GM10248 (cell line): ENCODE measurements at regions not wholly inside any gene's neighbourhood (a gene's known extent, or its start where the extent isn't known, plus 50 kb on each side); places are given as distances from the start of the nearest gene placed in this dataset.

ENCODE experiments used
- CTCF ChIA-PET: fragments of 300-600 bp; sonication (Branson Sonifier 250); formaldehyde crosslinking; extraction: SDS; loops from one replicate; lab custom pipeline; 2021; ENCODE audit warnings: antibody characterized with exemption; lab: Yijun Ruan, JAX
- POLR2A ChIA-PET: fragments of 350-650 bp; sonication (Branson Sonifier 250); formaldehyde crosslinking; extraction: SDS; loops from one replicate; lab custom pipeline; 2020; ENCODE audit warnings: antibody characterized with exemption; lab: Yijun Ruan, JAX
- DNase-seq: peaks from one replicate; pipeline ENCODE4 v3.0.0; 2012; ENCODE audit errors: extremely low spot score
- CTCF ChIP-seq: IDR thresholded peaks from 2 replicates; pipeline ENCODE4 v1.5.1; 2012; ENCODE audit warnings: mild to moderate bottlenecking, low read depth; ENCODE audit errors: extremely low read depth, missing control alignments, control extremely low read depth

GRCh38 chr7:444606-445005 is 75.0 kb downstream of the PDGFA start:
- ChIA-PET CTCF (no interaction called here), POLR2A (no interaction called here)
- no peak for TF ChIP-seq CTCF
- DNase-seq = no peak

GRCh38 chr7:445020-445419 is 74.6 kb downstream of the PDGFA start:
- no peak for DNase-seq
- ChIA-PET POLR2A (no interaction called here), CTCF (no interaction called here)
- TF ChIP-seq CTCF = no peak

- TF ChIP-seq CTCF = no peak
- DNase-seq = no peak
- ChIA-PET CTCF (no interaction called here), POLR2A (no interaction called here)
These were observed 73.9 kb downstream of the PDGFA start for GRCh38 chr7:445563-446288.

- ChIA-PET POLR2A (no interaction called here), CTCF (no interaction called here)
- TF ChIP-seq CTCF = no peak
- DNase-seq = no peak
These were observed 73.2 kb downstream of the PDGFA start for GRCh38 chr7:446289-446935.
